ENCODE measurements at regions not wholly inside any gene's neighbourhood (a gene's known extent, or its start where the extent isn't known, plus 50 kb on each side); places are given as distances from the start of the nearest gene placed in this dataset.

DNA sequence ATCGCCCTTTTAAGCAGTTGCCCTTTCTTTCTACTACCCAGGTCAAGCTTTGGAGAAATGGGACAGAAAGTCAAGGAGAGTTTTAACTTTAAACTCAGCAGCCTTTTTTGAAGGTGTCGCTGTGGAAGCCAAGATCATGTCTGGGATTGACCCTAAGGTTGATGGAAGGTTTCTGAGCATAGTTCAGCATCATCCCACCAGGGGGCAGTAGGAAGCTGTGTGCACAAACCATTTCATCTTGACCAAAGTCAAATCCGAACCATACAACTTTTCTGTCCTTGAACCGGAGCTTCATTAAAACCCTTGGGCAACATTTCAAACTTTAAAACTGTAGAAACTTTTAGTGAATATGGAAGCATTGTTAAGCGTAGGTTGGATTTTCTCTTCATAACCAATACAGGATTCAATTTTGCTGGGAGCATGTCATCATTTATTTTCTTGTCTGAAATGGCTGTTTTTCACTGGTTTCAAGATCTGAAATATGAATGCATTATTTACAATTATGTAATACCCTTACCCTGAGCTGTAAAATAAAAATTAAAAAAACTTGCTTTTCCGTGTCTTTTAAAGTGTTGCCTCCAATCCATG lies 214.4 kb upstream of the KIAA1217 start:
- no peak for TF ChIP-seq EZH2 (IDR thresholded peaks at IDR 0.05; ENCODE audit: low read length, missing control alignments)
- TF ChIP-seq, protein P1, sequence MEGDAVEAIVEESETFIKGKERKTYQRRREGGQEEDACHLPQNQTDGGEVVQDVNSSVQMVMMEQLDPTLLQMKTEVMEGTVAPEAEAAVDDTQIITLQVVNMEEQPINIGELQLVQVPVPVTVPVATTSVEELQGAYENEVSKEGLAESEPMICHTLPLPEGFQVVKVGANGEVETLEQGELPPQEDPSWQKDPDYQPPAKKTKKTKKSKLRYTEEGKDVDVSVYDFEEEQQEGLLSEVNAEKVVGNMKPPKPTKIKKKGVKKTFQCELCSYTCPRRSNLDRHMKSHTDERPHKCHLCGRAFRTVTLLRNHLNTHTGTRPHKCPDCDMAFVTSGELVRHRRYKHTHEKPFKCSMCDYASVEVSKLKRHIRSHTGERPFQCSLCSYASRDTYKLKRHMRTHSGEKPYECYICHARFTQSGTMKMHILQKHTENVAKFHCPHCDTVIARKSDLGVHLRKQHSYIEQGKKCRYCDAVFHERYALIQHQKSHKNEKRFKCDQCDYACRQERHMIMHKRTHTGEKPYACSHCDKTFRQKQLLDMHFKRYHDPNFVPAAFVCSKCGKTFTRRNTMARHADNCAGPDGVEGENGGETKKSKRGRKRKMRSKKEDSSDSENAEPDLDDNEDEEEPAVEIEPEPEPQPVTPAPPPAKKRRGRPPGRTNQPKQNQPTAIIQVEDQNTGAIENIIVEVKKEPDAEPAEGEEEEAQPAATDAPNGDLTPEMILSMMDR (conservative IDR thresholded peaks at IDR 0.05 in 1 of 2, IDR thresholded peaks at IDR 0.05 in 1 of 2; ENCODE audit: low read depth in 1 of 2, low read length in 2 of 2) = peak; percentile 79 to 88
- H2AFZ ChIP-seq (ENCODE audit: low read length) = no peak overlapping the region
- no peaks in the 10 kb centered on the region for H3K4me1 ChIP-seq (ENCODE audit: control insufficient read depth, extremely low read depth, insufficient read depth, low read length)
- H3K27me3 ChIP-seq (ENCODE audit: control insufficient read depth, insufficient read depth, low read length) = no peaks in the 10 kb centered on the region
- no peaks in the 10 kb centered on the region for H3K79me2 ChIP-seq (ENCODE audit: control insufficient read depth, insufficient read depth, low read length)
- peak; percentile 40 to 60 for DNase-seq (ENCODE audit: low read depth in 2 of 2)
- no peaks in the 10 kb centered on the region for H3K9me3 ChIP-seq (ENCODE audit: control insufficient read depth, insufficient read depth, low read depth, low read length)
- no peak overlapping the region for H3K4me3 ChIP-seq (replicated peaks in 1 of 4; ENCODE audit: control extremely low read depth in 1 of 4, insufficient read depth in 1 of 4, low read depth in 3 of 4, low read length in 4 of 4)
- no peak overlapping the region for H3K9ac ChIP-seq (ENCODE audit: insufficient read depth, low read length)
- H3K27ac ChIP-seq (ENCODE audit: insufficient read depth, low read length) = no peak overlapping the region
- H3K4me2 ChIP-seq (ENCODE audit: extremely low read depth, insufficient read depth, low read length) = no peak overlapping the region
- no peaks in the 10 kb centered on the region for H3K36me3 ChIP-seq (ENCODE audit: control insufficient read depth, insufficient read depth, low read length)
- H4K20me1 ChIP-seq (ENCODE audit: control insufficient read depth, extremely low read depth, insufficient read depth, low read length) = no peaks in the 10 kb centered on the region

DNA sequence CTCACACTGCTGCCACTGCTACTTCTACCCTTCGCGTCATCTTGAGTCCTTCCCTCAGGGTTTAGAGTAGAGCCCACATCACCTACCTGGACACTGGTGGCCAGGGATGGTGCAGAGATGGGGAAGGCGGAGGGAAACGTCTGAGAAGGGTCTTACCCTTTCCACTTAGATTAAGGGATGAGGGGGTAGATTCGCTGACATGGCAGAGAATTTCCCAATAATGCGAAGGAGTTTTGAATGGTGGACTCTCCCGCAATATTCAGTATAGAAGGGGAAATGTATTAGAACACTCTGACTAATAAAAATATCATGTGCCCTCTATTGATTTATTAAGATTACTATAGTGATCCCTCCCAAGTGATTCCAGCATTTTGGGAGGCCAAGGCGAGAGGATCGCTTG lies 209.5 kb upstream of the KIAA1217 start:
- TF ChIP-seq, protein P1 (conservative IDR thresholded peaks at IDR 0.05 in 1 of 2, IDR thresholded peaks at IDR 0.05 in 1 of 2; ENCODE audit: low read depth in 1 of 2, low read length in 2 of 2) = no peak
- no peak for TF ChIP-seq EZH2 (IDR thresholded peaks at IDR 0.05; ENCODE audit: low read length, missing control alignments)
- H2AFZ ChIP-seq (ENCODE audit: low read length) = no peak overlapping the region
- DNase-seq (ENCODE audit: low read depth in 2 of 2) = no peak

DNA sequence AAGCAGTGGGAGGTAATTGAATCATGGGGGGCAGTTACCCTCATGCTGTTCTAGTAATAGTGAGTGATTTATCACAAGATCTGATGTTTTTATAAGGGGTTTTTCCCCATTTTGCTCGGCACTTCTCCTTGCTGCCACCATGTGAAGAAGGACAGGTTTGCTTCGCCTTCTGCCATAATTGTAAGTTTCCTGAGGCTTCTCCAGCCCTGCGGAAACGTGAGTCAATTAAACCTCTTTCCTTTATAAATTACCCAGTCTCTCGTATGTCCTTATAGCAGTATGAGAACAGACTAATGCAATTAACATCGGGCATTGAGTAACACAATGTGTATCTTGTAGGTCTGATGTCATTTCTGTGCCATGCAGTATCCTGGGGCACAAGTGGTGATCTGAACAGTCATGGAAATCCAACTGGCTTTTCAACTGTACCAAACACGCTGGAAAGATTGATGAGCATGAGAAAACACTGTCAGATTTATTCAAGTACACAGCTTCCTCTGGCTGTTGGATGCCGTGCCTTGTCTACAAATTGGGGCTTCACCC lies 208.6 kb upstream of the KIAA1217 start:
- H3K36me3 ChIP-seq (ENCODE audit: control insufficient read depth, insufficient read depth, low read length) = no peaks in the 10 kb centered on the region
- H3K27ac ChIP-seq (ENCODE audit: insufficient read depth, low read length) = no peak overlapping the region
- H3K4me1 ChIP-seq (ENCODE audit: control insufficient read depth, extremely low read depth, insufficient read depth, low read length) = no peaks in the 10 kb centered on the region
- H4K20me1 ChIP-seq (ENCODE audit: control insufficient read depth, extremely low read depth, insufficient read depth, low read length) = no peaks in the 10 kb centered on the region
- no peak overlapping the region for H2AFZ ChIP-seq (ENCODE audit: low read length)
- H3K4me3 ChIP-seq (replicated peaks in 1 of 4; ENCODE audit: control extremely low read depth in 1 of 4, insufficient read depth in 1 of 4, low read depth in 3 of 4, low read length in 4 of 4) = no peak overlapping the region
- no peak for DNase-seq (ENCODE audit: low read depth in 2 of 2)
- H3K79me2 ChIP-seq (ENCODE audit: control insufficient read depth, insufficient read depth, low read length) = no peaks in the 10 kb centered on the region
- H3K9ac ChIP-seq (ENCODE audit: insufficient read depth, low read length) = no peak overlapping the region
- H3K4me2 ChIP-seq (ENCODE audit: extremely low read depth, insufficient read depth, low read length) = no peak overlapping the region
- no peaks in the 10 kb centered on the region for H3K9me3 ChIP-seq (ENCODE audit: control insufficient read depth, insufficient read depth, low read depth, low read length)
- no peaks in the 10 kb centered on the region for H3K27me3 ChIP-seq (ENCODE audit: control insufficient read depth, insufficient read depth, low read length)
- TF ChIP-seq, protein P1 (conservative IDR thresholded peaks at IDR 0.05 in 1 of 2, IDR thresholded peaks at IDR 0.05 in 1 of 2; ENCODE audit: low read depth in 1 of 2, low read length in 2 of 2) = no peak
- no peak for TF ChIP-seq EZH2 (IDR thresholded peaks at IDR 0.05; ENCODE audit: low read length, missing control alignments)

More for the DNA sequence above, 209.5 kb upstream of the KIAA1217 start:
- Histone ChIP-seq H3K9me3 (ENCODE audit: control insufficient read depth, insufficient read depth, low read depth, low read length) (no peaks in the 10 kb centered on the region), H3K4me1 (ENCODE audit: control insufficient read depth, extremely low read depth, insufficient read depth, low read length) (no peaks in the 10 kb centered on the region), H3K36me3 (ENCODE audit: control insufficient read depth, insufficient read depth, low read length) (no peaks in the 10 kb centered on the region), H3K79me2 (ENCODE audit: control insufficient read depth, insufficient read depth, low read length) (no peaks in the 10 kb centered on the region), H4K20me1 (ENCODE audit: control insufficient read depth, extremely low read depth, insufficient read depth, low read length) (no peaks in the 10 kb centered on the region), H3K9ac (ENCODE audit: insufficient read depth, low read length) (no peak overlapping the region), H3K4me2 (ENCODE audit: extremely low read depth, insufficient read depth, low read length) (no peak overlapping the region), H3K27me3 (ENCODE audit: control insufficient read depth, insufficient read depth, low read length) (no peaks in the 10 kb centered on the region), H3K27ac (ENCODE audit: insufficient read depth, low read length) (no peak overlapping the region), H3K4me3 (replicated peaks in 1 of 4; ENCODE audit: control extremely low read depth in 1 of 4, insufficient read depth in 1 of 4, low read depth in 3 of 4, low read length in 4 of 4) (no peak overlapping the region)
